MG63 (cell line): ENCODE measurements at regions not wholly inside any gene's neighbourhood (a gene's known extent, or its start where the extent isn't known, plus 50 kb on each side); places are given as distances from the start of the nearest gene placed in this dataset.

ENCODE experiments used
- DNase-seq: peaks from one replicate; pipeline ENCODE4 v3.0.0-alpha.2; 2020
- H3K27me3 ChIP-seq: fragments of 250-450 bp; sonication (Bioruptor Pico); 2 replicates; pipeline ENCODE4 v1.5.1; 2020; ENCODE audit warnings: mild to moderate bottlenecking, moderate library complexity
- H3K36me3 ChIP-seq: fragments of 250-450 bp; sonication (Bioruptor Pico); 2 replicates; pipeline ENCODE4 v1.5.1; 2020; ENCODE audit warnings: mild to moderate bottlenecking, moderate library complexity
- H3K4me3 ChIP-seq: fragments of 250-450 bp; sonication (Bioruptor Pico); 2 replicates; pipeline ENCODE4 v1.5.1; 2020; ENCODE audit warnings: mild to moderate bottlenecking, moderate library complexity
- H3K9me3 ChIP-seq: fragments of 250-450 bp; sonication (Bioruptor Pico); 2 replicates; pipeline ENCODE4 v1.5.1; 2020; ENCODE audit warnings: mild to moderate bottlenecking, moderate library complexity

DNA sequence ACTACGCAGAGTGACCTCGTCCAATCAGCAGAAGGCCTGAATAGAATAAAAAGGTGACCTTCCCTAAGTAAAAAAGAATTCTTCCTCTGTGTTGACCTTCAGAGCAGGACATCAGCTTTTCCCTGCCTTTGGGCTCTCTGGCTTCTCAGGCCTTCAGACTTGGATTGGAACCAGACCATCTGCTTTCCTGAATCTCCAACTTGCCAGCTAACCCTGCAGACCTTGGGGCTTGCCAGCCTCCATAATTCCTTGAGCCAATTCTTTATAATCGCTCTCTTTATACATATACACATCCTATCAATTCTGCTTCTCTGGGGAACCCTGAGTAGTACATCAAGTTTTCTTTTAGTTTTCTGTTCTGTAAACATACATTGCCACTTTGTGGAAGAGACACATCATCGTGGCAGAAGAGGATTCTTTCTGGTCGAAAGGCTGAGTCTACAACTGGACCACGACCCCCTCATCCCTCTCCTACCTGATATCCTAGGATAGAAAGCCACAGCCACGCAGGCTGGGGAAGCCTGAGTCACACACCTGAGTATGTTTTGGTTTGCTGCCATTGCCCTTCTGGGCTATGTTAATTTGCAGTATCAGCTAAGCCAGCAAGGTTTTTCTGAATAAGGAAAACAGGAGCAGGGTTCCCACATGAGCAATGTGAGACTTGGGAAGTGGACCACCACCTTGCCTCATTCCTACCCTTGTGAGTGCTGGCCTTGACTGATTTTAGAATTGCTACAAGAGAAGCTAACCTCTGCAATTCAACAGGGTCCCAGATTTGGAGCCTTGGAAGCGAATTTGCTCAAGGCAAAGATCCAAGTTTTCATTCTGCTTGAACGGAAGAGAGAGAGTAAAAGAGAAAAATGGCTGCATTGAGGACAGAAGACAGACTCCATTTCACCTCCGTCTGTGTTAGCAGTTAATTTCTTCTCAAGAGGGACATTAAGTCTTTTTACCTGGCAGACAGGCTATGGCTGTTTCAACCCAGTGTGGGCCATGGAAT lies 445.2 kb upstream of the FZD8 start:
- Histone ChIP-seq H3K9me3 (no peaks in the 10 kb centered on the region), H3K36me3 (no peaks in the 10 kb centered on the region), H3K4me3 (no peak overlapping the region), H3K27me3 (no peaks in the 10 kb centered on the region)
- DNase-seq: no peak

DNA sequence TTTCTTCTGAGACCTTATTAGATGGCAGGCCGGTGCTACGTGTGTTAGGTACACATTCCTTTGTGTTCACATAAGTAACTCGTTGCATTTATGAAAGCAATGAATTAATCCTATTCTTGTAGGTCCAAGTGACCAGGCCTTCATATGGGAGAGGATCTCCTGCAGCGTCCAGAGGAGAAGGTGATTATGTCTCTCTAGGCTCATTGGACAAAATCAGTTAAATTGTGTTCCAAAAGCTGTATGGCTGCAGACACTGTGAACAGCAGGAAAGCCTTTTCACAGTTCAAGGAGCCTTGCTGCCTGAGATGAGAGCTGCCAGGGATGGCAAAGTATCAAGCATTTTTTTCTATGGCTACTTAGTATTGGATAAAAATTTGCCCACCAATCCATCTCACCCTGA lies 433.1 kb upstream of the FZD8 start:
- no peaks in the 10 kb centered on the region for H3K9me3 ChIP-seq
- H3K36me3 ChIP-seq: no peaks in the 10 kb centered on the region
- H3K27me3 ChIP-seq: no peaks in the 10 kb centered on the region
- DNase-seq: no peak
- no peak overlapping the region for H3K4me3 ChIP-seq

DNA sequence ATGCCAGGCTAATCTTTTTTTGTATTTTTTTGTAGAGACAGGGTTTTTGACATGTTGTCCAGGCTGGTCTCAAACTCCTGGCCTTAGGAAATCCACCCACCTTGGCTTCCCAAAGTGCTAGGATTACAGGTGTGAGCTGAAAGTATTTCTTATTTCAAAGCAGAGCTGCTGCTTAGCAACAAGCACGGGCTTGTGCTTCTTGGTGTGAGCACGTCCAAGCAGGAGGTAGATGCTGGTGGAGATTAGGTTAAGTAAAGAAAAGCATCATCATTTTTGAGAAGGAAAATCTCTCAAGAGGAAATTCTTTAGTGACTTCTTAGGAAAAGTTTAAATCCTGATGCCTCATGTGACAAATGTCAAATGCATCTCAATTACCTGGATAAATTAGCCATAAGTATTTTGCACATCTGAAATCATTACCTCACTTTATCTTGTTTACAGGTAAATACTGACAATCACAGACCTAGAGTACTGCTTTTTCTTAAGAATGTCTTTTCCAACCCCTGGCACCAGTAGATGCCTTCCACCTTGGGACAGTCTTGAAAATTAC lies 431.8 kb upstream of the FZD8 start:
- no peak overlapping the region for H3K4me3 ChIP-seq
- no peaks in the 10 kb centered on the region for H3K36me3 ChIP-seq
- no peak for DNase-seq
- no peaks in the 10 kb centered on the region for H3K9me3 ChIP-seq
- H3K27me3 ChIP-seq: no peaks in the 10 kb centered on the region

DNA sequence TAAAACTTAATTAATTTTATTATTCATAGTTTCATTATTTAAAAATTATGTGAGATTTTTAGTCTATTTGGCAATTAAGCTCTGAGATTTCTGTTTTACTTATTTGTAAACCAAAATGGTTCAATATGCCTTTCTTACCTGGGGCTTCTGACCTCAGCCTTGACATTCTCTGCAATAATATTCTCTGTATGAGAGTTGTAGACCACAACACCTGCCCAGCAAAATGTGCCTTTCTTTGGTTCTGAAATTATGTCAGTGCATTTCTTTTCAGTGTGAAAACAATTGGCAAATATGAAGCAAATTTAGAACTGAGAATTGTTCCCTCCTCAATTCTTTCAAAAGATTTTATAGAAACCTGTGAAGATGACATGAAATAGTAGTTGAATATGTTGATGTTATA lies 426.4 kb upstream of the FZD8 start:
- Histone ChIP-seq H3K9me3 (no peaks in the 10 kb centered on the region), H3K36me3 (no peaks in the 10 kb centered on the region), H3K4me3 (no peak overlapping the region), H3K27me3 (no peaks in the 10 kb centered on the region)
- DNase-seq: no peak

DNA sequence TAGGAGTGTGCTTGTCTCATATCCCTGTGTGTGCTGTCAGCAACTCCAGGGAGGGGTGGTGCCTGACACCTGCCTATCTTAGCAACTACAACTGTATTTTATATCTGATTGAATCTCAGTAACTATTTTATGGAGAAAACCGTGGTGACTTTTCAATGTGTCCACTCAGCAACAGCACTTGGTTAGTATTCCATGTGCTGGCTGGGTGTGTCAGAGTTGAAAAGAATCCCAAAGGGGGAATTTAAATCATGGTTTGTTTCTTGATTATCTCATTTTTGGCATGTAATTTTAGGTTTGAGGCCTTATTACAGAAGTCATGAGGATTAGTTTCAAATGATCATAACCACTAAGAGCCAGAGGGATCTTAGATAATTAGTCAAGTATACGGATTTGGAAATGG lies 425.7 kb upstream of the FZD8 start:
- Histone ChIP-seq H3K4me3 (no peak overlapping the region), H3K27me3 (no peaks in the 10 kb centered on the region)
- no peak for DNase-seq

DNA sequence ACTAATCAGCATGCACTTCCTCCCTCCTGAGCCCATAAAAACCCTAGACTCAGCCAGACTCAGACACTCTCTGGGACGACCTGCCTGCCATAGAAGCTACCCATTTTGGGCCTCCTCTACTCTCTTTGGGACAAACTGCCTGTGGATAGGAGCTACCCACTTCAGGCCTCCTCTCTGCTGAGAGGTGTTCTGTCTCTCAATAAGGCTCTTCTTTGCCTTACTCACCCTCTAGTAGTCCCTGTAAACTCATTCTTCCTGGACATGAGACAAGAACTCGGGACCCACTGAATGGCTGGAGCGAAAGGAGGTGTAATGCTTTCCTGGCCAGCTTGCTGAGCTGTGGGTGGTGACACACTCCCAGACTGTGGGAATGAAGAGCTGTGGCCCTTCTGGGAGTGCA lies 424.8 kb upstream of the FZD8 start:
- Histone ChIP-seq H3K36me3 (no peaks in the 10 kb centered on the region), H3K9me3 (no peaks in the 10 kb centered on the region), H3K4me3 (no peak overlapping the region), H3K27me3 (no peaks in the 10 kb centered on the region)
- DNase-seq: no peak

More for the DNA sequence above, 425.7 kb upstream of the FZD8 start:
- no peaks in the 10 kb centered on the region for H3K36me3 ChIP-seq
- H3K9me3 ChIP-seq: no peaks in the 10 kb centered on the region

DNA sequence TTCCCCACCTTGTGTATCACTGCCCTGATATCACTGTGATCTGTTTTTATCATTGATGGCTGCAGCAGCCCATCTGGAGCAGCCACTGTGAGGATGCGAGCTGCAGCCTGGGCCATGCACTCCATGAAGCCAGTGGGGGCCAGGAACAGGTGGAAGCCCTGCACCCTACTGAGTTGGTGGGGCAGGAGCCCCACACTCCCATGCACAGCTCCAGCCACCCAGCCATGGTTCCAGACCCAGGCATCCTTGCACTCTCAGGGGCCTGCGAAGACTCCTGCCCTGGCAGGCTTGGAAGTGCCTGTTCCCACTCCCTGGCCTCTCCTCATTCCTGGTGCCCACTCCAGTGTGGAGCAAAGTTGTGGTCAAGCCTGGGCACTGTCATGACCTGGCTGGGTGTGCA lies 424.0 kb upstream of the FZD8 start:
- DNase-seq: no peak
- Histone ChIP-seq H3K4me3 (no peak overlapping the region), H3K27me3 (no peaks in the 10 kb centered on the region), H3K36me3 (no peaks in the 10 kb centered on the region), H3K9me3 (no peaks in the 10 kb centered on the region)

DNA sequence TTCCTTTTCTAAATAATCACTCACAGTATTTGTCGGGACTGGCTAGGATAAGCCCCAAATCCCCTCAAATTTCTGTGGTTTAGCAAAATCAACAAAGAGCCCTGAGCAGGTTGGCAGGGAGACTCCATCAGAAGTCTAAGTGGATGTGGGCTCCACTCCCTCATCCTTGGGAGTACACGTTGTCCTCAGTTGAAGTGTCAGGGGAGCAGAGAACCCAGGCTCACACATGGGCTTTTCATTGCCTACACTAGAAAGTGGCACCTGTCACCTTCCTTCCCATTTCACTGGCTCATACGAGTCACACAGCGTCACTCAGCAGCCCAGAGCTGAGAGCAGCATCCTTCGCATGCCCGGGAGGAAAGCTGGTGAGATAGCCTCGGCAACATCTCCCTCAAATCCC lies 421.3 kb upstream of the FZD8 start:
- Histone ChIP-seq H3K27me3 (no peaks in the 10 kb centered on the region), H3K9me3 (no peaks in the 10 kb centered on the region), H3K4me3 (no peak overlapping the region), H3K36me3 (no peaks in the 10 kb centered on the region)
- no peak for DNase-seq

DNA sequence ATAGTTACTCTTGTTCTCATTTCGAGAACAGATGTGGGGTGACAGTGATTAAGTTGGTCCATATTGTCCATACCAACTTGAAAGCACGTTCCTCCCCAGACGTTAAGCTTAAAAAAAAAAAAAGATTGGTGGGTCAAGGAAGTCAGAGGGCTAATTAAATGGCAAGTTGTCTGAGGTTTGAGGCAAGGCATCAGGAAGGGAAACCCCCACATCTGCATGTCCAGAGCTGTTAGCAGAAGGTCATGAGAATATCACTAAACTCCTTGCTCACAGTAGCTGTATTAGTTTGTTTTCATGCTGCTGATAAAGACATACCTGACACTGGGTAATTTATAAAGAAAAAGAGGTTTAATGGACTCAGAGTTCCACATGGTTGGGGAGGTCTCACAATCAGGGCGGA lies 415.6 kb upstream of the FZD8 start:
- H3K27me3 ChIP-seq: no peaks in the 10 kb centered on the region

DNA sequence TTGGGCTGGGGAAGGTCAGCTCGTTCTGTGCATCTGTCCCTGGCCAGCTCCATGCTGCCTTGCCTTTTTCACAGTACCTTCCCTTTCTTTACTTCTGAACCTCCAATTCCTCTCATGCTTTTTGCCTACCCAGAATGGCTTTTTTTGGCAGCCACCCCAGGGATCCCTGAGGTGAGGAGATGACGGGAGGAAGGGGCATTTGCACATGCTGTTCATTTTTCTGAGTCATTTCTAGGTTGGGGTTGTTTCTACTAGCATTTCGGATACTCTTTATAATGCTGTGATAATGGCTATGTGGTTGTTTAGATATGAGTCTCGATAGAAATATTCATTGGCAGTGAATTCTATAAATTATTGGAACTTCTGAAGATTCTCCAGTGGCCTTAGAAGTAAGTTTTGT lies 415.1 kb upstream of the FZD8 start:
- Histone ChIP-seq H3K27me3 (no peaks in the 10 kb centered on the region), H3K9me3 (no peaks in the 10 kb centered on the region), H3K4me3 (no peak overlapping the region), H3K36me3 (no peaks in the 10 kb centered on the region)
- DNase-seq: peak; percentile 31

More for the DNA sequence above, 415.6 kb upstream of the FZD8 start:
- no peak for DNase-seq
- H3K36me3 ChIP-seq: no peaks in the 10 kb centered on the region
- H3K9me3 ChIP-seq: no peaks in the 10 kb centered on the region
- H3K4me3 ChIP-seq: no peak overlapping the region

DNA sequence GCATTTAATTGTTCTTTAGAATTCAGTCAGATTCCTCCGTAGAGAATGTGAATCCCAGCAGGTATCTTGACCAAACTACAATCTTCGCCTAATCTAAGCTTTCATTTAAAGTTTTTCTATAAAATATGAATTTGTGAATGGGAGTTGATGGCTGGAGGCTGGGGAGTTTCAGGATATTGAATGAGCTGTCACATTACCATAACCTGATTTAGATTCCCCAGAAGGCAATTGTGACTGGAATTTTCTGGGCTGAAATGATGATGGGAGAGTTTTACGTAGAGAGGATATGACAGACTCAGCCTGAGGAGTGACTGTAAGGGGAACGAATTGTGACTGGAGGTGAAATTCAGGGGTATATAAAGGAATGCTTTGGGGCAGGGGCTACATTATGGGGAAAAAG lies 411.7 kb upstream of the FZD8 start:
- H3K9me3 ChIP-seq: no peaks in the 10 kb centered on the region
- H3K4me3 ChIP-seq: no peak overlapping the region
- H3K27me3 ChIP-seq: no peaks in the 10 kb centered on the region
- no peak for DNase-seq
- no peaks in the 10 kb centered on the region for H3K36me3 ChIP-seq

DNA sequence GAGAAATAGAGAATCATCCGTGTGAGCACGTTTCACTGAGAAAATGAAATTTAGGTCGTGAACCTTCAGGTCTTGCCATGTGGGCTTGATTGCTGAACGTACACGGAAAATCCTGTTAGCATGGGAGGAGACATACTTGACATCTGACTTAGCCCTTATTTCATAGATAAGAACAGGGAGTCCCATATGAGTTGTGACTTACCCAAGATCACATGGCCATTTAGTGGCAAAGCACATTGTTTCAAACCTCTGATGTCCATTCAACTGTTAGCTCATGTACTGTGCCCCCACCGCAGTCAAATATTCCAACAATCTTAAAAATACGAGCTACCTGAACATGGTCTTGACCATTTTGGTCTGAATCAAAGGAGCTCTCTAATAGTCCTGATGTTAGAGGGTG lies 411.2 kb upstream of the FZD8 start:
- no peaks in the 10 kb centered on the region for H3K27me3 ChIP-seq
- H3K4me3 ChIP-seq: no peak overlapping the region
- no peaks in the 10 kb centered on the region for H3K9me3 ChIP-seq
- DNase-seq: no peak
- H3K36me3 ChIP-seq: no peaks in the 10 kb centered on the region

DNA sequence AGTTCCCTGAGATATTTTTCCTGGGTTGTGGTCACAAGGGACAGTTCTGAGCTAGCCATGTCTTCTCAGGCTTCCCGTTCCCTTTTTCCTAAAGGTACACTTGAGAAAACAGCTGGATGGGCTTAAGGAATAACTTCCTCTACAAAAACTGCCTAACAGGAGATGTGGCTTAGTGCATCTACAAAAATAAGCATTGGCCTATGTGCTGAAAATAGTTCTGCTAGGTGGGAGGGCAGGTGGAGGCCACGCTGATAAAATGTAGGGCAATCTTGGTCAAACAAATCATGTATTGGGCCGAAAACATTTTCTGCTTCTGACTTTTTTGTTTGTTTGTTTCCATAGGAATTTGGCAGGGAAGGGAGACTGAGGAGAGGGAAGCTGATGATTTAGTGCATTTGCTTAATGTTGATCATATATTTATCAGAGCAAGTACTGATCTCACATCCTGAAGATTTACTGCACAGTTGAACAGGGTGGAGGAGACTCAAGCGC lies 409.4 kb upstream of the FZD8 start:
- Histone ChIP-seq H3K9me3 (no peaks in the 10 kb centered on the region), H3K36me3 (no peaks in the 10 kb centered on the region), H3K27me3 (no peaks in the 10 kb centered on the region), H3K4me3 (no peak overlapping the region)
- DNase-seq: no peak

DNA sequence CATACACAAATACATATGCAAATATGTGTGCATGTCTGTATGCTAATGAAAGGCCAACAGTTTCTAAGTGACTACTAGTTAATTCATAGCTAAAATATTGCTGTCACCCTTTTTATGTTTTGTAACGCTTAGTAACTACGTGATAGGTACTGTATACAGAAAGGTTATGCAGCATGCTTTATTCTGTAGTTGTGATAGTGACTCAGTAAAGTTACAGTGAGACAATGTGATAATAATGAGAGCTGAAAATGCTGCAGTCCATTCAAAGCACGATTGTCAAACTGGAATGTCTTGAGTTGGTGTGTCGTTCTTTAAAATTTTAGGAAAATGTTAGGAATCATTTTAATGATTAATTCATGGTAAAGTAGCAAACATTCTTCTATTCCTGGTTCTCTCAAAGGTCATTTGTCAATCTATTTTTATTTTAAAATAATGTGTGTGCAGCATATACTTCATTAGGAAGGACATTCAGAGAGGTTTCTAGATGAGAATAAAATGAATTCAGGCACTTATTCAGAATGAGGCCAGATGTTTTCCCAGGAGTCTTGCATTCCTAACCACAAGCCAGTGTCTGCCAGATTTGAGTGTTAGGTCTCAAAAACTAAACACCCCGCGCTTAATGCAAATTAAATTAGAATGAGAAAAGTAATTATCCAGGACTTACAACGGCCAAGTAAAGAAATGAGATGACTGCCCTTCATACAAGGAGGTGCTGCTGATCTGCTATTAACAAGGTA lies 408.8 kb upstream of the FZD8 start:
- no peak for DNase-seq
- H3K36me3 ChIP-seq: no peaks in the 10 kb centered on the region
- H3K27me3 ChIP-seq: no peaks in the 10 kb centered on the region
- no peak overlapping the region for H3K4me3 ChIP-seq
- no peaks in the 10 kb centered on the region for H3K9me3 ChIP-seq

DNA sequence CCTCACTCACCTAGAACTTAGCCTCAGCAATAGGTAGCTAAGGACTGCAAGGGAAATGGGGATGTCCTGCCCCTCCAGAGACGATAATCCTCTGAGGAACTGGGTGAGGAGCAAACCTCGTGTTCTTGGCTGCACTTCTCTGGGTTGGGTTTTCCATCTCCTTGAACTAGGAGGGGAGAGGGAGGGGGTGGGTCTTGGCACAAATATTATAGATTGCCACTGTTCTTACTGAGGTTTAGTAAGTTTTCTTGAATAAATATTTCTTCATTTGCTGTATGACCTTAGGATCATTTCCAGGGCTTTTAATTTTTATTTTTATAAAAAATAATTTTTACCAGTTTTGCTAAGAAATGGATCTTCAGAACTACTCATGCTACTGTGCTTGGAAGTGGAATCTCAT lies 406.7 kb upstream of the FZD8 start:
- H3K4me3 ChIP-seq: no peak overlapping the region
- H3K9me3 ChIP-seq: no peaks in the 10 kb centered on the region
- H3K36me3 ChIP-seq: no peaks in the 10 kb centered on the region
- DNase-seq: no peak
- no peaks in the 10 kb centered on the region for H3K27me3 ChIP-seq

DNA sequence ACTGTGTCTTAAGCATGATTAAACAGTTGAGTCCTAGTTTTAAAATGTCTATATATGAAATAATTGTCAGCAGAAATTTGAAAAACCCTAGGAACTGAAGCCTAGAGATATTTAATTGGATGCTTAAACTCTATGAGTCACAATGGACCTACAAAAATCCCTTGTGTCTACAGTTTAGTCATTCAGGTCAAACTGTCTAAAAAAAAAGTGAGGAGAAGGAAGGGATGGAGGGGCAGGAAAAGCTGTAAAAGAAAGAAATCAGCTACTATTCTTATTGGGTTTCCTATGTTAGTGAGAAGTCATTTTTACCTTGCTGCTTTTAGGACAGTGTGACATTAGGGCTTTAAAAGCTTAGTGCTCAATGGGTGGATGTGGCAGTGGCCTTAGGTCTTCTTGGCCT lies 406.1 kb upstream of the FZD8 start:
- H3K4me3 ChIP-seq: no peak overlapping the region
- no peaks in the 10 kb centered on the region for H3K36me3 ChIP-seq
- DNase-seq: no peak
- no peaks in the 10 kb centered on the region for H3K27me3 ChIP-seq
- H3K9me3 ChIP-seq: no peaks in the 10 kb centered on the region

DNA sequence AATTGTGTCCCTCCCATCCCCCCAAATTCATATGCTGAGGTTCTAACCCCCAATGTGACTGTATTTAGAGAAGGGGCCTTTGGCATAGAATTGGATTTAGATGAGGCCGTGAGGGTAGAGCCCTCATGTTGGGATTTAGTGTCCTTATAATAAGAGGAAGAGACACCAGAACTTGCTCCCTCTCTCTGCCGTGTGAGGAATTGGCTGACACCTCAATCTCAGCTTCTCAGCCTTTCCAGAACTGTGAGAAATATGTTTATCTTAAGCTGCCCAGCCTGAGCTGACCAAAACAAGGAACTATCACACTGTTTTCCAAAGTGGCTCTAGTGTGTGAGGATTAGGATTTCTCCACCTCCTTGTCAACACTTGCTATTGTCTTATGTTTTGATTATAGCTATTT lies 400.0 kb upstream of the FZD8 start:
- H3K27me3 ChIP-seq: no peaks in the 10 kb centered on the region
- H3K4me3 ChIP-seq: no peak overlapping the region
- no peaks in the 10 kb centered on the region for H3K9me3 ChIP-seq
- no peaks in the 10 kb centered on the region for H3K36me3 ChIP-seq
- DNase-seq: no peak
